ENCODE measurements at regions not wholly inside any gene's neighbourhood (a gene's known extent, or its start where the extent isn't known, plus 50 kb on each side); places are given as distances from the start of the nearest gene placed in this dataset.
"Not testable (repeated sequence)": the region's sequence is repeated elsewhere in the genome, so short reads cannot be mapped to it uniquely, and the experiment has no call there.

GRCh38 chr6:14518515-14519217 is 401.1 kb downstream of the CD83 start:
- no peak for DNase-seq (ENCODE audit: low read depth in 2 of 2)

- no peak for DNase-seq (ENCODE audit: low read depth in 2 of 2)
These were observed 402.5 kb downstream of the CD83 start for GRCh38 chr6:14520029-14520428.

GRCh38 chr6:14520536-14520935 is 403.0 kb downstream of the CD83 start:
- no peak for DNase-seq (ENCODE audit: low read depth in 2 of 2)

- DNase-seq (ENCODE audit: low read depth in 2 of 2) = no peak
These were observed 403.6 kb downstream of the CD83 start for GRCh38 chr6:14521141-14521540.

GRCh38 chr6:14521861-14522260 is 404.3 kb downstream of the CD83 start:
- not testable (repeated sequence) for DNase-seq (ENCODE audit: low read depth in 2 of 2)

GRCh38 chr6:14524319-14524718 is 406.7 kb downstream of the CD83 start:
- no peak for DNase-seq (ENCODE audit: low read depth in 2 of 2)

- DNase-seq (ENCODE audit: low read depth in 2 of 2) = no peak
These were observed 412.8 kb downstream of the CD83 start for GRCh38 chr6:14530385-14530784.

- no peak for DNase-seq (ENCODE audit: low read depth in 2 of 2)
These were observed 415.9 kb downstream of the CD83 start for GRCh38 chr6:14533446-14533845.

- no peak for DNase-seq (ENCODE audit: low read depth in 2 of 2)
These were observed 419.5 kb downstream of the CD83 start for GRCh38 chr6:14537030-14537429.

- DNase-seq (ENCODE audit: low read depth in 2 of 2) = no peak
These were observed 422.7 kb downstream of the CD83 start for GRCh38 chr6:14540276-14540675.

- DNase-seq (ENCODE audit: low read depth in 2 of 2) = no peak
These were observed 423.4 kb downstream of the CD83 start for GRCh38 chr6:14540810-14541540.

GRCh38 chr6:14542670-14543366 is 425.2 kb downstream of the CD83 start:
- DNase-seq (ENCODE audit: low read depth in 2 of 2) = no peak

- no peak for DNase-seq (ENCODE audit: low read depth in 2 of 2)
These were observed 426.5 kb downstream of the CD83 start for GRCh38 chr6:14543971-14544585.

GRCh38 chr6:14544666-14545065 is 427.1 kb downstream of the CD83 start:
- no peak for DNase-seq (ENCODE audit: low read depth in 2 of 2)

- no peak for DNase-seq (ENCODE audit: low read depth in 2 of 2)
These were observed 427.9 kb downstream of the CD83 start for GRCh38 chr6:14545496-14545895.

GRCh38 chr6:14546036-14546435 is 428.5 kb downstream of the CD83 start:
- no peak for DNase-seq (ENCODE audit: low read depth in 2 of 2)

- no peak for DNase-seq (ENCODE audit: low read depth in 2 of 2)
These were observed 429.9 kb downstream of the CD83 start for GRCh38 chr6:14547284-14547998.

GRCh38 chr6:14549304-14549770 is 431.8 kb downstream of the CD83 start:
- no peak for DNase-seq (ENCODE audit: low read depth in 2 of 2)

GRCh38 chr6:14549871-14550270 is 432.3 kb downstream of the CD83 start:
- DNase-seq (ENCODE audit: low read depth in 2 of 2) = no peak

- no peak for DNase-seq (ENCODE audit: low read depth in 2 of 2)
These were observed 432.8 kb downstream of the CD83 start for GRCh38 chr6:14550410-14550809.

GRCh38 chr6:14550822-14551221 is 433.2 kb downstream of the CD83 start:
- DNase-seq (ENCODE audit: low read depth in 2 of 2) = no peak

- not testable (repeated sequence) for DNase-seq (ENCODE audit: low read depth in 2 of 2)
These were observed 434.0 kb downstream of the CD83 start for GRCh38 chr6:14551601-14552000.
